ENCODE measurements at regions not wholly inside any gene's neighbourhood (a gene's known extent, or its start where the extent isn't known, plus 50 kb on each side); places are given as distances from the start of the nearest gene placed in this dataset.

DNA sequence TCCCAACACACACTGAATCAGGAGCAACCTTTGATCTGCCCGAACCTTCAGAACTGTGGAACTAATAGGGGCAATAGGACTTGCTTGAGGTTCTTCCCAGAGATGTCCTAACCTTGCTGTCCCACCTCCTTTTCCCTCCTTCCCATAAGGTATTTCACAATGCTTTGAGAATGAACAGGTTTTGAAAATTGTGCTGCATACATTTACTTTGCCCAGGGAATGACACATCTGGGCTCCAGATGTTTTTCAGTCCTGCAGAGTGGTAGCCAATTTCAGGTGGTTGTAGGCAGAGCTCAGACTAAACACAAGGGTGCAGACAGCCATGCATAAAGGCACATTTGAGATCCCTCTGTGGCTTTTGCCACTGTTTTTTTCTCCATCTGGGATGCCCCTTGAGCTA is 206.7 kb upstream of the PWP1 start:
- no peak for DNase-seq

- no peak for DNase-seq
Measured at GRCh38 chr12:107480836-107481608, 204.6 kb upstream of the PWP1 start.

- no peak for DNase-seq
Measured at GRCh38 chr12:107484230-107484629, 201.4 kb upstream of the PWP1 start.

DNA sequence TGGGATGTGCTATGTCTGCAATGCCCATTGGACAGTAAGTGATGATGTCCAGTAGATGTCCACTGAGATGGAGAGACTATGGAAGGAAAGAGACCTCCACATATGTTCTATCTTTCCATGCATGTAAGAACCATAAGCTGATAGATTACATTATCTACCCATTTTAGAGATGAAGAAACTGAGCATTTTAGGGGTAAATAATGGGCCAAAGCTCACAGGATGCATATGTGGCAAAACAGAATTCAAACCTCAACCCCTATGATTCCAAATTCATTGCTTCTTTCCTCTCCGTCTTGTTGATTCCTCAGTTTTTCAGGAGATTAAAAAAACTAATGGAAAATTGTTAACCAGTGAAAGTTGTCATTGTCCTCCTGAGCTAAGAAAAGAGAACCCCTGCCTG is 200.7 kb upstream of the PWP1 start:
- no peak for DNase-seq

- DNase-seq = no peak
Measured at GRCh38 chr12:107485731-107486130, 199.9 kb upstream of the PWP1 start.

GRCh38 chr12:107486140-107486892 is 199.3 kb upstream of the PWP1 start:
- DNase-seq = no peak

GRCh38 chr12:107487011-107487680 is 198.5 kb upstream of the PWP1 start:
- DNase-seq = no peak

- DNase-seq = no peak
Measured at GRCh38 chr12:107488666-107489065, 196.9 kb upstream of the PWP1 start.

DNA sequence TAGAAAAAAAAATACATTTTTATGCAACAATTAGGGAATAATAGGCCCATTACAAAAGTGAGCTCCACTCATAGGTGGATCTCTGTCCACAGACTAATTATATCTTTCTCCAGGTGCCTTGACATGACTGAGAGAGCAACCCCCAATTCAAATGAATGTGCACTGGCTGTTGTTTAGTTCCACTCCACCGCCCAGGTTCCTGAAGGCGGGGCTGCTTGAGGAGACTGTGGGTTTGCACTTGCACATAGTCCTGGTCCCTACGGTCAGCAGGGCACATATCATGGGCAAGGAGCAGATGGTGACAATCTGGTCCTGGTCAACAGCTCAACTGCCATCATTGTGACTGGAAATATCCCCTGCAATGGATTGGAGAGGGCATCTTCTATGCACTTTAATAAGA is 195.6 kb upstream of the PWP1 start:
- DNase-seq = no peak

- no peak for DNase-seq
Measured at GRCh38 chr12:107491856-107492255, 193.7 kb upstream of the PWP1 start.

DNA sequence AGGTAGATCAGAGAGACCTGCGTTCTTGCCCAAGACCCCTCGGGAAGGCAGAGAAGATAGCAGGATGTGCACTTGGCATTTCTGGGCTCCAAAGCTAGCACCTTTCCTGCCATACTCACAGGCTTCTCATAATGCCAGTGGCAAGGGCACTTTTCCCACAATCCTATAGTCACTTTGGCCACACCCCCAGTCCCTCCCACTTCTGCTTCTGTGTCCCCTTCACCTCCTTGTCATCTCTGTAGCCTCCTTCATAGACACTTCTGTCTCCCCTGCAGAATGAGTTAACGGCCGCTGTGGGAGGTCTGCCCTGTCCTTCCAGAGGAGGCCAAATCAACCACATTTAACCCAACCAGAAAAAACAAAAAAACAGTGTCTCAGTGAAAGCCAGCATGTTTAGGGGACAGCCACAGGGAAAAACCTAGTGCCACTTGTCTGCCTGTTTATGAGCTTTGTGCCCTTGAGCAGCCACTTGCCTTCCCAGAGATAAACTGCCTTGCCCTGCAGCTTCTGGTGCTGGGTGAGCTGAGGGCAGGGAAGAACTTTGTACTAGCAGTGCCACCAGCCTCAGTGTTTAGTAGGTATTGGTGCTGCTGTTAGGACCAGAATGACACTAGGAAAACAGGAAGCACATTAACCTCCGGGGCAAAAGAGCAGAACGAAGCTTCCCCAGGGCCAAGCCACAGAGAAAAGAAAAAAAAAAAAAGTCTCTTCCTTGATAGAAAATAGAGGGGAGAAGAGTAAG is 193.0 kb upstream of the PWP1 start:
- no peak for DNase-seq

- DNase-seq = no peak
Measured at GRCh38 chr12:107493135-107493494, 192.5 kb upstream of the PWP1 start.

DNA sequence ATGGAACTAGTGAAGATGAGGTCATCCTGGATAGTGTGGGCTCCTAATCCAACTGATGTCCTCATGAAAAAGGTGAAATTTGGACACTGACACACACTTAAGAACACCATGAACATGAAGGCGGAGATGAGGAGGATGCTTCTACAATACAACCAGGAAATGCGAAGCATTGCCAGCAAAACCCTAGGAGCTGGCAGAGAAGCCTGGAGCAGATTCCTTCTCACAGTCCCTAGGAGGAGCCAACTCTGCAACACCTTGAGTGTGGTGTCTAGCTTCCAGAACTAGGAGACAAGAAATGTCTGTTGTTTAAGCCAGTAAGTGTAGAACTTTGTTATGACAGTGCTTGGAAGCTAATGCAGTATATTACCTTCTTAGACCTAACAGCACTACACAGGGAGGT is 191.9 kb upstream of the PWP1 start:
- DNase-seq = no peak

GRCh38 chr12:107494331-107494730 is 191.3 kb upstream of the PWP1 start:
- no peak for DNase-seq

DNA sequence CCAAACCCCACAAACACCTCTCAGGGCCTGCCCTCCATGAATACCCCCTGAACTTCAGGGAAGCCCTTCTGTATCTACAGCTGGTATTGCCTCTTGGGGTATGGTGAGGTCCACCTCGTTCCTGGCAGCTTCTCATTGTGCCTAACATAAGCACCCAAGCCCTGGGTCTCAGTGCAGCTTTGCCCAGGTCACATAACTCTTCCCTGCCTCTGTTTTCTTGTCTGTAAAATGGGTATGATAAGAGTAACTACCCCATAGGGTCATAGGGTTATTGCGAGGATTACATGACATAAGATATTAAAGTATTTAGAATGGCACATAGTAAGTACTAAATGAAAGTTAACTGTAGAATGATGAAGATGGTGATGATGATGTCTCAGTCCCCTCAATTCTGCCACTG is 190.0 kb upstream of the PWP1 start:
- no peak for DNase-seq

DNA sequence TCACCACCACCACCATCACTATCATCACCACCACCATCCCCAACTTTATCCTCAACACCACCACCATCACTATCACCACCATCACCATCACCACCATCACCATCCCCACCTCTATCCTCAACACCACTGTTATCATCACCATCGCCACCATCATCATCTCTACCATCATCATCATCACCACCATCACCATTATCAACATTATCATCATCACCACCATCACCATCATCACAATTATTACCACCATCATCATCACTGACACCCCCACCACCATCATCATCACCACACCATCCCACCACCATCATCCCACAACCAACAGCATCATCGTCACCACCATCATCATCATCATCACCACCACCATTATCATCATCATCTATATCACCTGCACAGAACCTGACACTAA is 188.4 kb upstream of the PWP1 start:
- no peak for DNase-seq

DNA sequence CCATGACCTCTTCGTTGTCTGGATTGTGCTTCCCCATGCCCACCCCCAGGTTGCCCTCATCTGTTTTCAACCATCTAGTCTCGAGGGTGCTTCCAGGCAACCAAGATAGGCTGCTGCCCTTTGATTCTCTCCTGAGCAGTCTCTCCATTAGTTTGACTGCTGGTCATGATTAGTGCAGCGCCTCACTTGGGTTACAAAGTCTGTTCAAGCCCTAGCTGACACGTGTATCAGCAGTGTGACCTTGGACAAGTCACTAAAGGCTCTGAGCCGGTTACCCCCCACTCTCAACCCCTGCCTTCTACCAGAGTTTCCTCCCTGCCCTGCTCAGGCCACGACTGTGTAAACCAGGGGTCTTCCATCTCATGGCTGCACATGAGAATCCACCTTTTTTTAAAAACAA is 185.3 kb upstream of the PWP1 start:
- no peak for DNase-seq

DNA sequence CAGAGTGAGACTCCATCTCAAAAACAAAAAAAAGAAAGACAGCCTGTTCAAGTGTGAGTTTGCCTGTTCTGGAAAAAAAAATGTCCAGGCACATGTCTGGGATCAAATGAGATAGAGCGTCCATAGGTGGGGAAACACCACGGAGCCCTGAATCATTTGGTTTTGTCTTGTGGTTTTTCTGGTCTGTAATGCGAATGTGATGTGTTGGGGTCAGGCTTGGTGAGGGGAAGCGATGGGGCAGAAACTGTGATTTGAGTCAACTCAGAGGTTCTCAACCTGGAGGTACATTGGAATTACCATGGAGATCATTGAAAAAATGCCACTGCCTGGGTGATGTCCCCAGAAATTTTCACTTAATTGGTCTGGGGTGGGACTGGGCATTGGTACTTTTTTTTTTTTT is 183.9 kb upstream of the PWP1 start:
- no peak for DNase-seq

DNA sequence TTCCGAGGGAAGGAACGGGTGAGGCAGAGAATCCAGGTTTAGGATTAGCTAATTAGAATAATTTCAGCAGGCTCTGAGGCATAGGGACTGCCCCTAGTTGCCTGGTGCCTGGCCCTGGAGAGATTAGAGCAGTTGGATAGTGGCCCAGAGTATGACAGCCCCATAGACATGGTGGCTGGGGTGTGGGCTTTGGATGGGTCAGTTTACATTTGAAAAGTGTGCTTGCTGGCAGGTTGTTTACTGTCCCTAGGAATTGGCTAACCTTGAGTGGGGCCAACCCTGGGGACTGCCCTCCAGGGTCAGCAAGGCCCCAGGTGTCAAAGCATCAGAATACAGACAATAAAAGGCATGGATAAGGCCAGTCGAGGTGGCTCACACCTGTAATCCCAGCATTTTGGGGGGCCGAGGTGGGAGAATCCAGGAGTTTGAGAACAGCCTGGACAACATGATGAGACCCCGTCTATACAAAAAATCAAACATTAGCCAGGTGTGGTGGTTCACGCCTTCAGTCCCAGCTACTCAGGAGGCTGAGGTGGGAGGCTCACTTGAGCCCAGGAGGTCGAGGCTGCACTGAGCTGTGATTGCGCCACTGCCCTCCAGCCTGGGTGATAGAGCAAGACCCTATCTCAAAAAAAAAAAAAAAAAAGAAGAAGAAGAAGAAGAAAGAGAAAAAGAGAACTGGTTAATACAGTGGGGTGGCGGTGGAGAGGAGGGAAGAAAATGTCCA is 182.3 kb upstream of the PWP1 start:
- no peak for DNase-seq

DNA sequence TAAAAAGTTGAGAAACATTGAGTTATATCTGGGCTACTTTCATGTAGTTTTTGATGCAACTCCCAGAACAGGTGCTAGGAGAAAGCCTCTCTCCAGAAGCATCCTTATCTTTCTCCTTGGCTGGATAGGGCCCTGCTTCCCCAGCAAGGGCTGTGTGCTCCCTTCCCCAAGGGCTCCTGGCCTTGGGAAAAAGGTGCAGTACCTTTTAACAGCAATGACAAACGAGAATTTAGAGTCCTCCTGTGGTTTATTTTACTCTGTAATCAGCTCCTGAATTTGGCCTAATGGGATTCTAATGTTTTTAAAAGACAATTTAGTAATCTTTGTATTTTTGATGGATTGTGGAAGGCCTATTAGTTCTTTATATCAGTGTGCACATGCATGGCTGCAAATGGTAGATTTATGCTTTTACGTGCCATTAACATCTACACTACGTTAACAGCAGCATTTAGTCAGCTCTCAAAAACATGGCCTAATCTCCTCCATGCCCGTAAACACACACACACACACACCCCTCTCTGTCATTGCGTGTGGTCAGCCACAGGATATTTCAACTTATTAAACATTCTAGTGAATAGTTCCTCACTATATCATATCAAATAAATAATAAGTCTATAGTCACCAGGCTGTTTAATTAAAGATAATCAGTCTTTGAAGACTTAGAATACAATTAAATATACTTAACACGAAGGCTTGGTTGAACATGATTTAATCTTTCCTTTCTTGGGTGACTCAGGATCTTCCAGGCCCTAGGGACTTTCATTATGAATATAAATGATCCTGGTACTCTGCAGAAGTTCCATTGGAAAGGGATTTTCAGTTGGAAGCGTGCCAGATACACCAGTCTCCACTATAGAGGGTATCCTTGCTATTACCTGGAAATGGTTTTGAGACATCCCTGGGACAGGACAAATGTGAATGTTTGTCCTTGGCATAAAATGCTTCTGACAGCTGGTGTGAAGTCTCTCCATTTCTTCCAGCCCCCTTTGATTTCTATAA is 181.4 kb upstream of the PWP1 start:
- DNase-seq = no peak

GRCh38 chr12:107509421-107509820 is 176.2 kb upstream of the PWP1 start:
- DNase-seq = no peak
